ENCODE measurements at regions not wholly inside any gene's neighbourhood (a gene's known extent, or its start where the extent isn't known, plus 50 kb on each side); places are given as distances from the start of the nearest gene placed in this dataset.
"Not testable (repeated sequence)": the region's sequence is repeated elsewhere in the genome, so short reads cannot be mapped to it uniquely, and the experiment has no call there.

DNA sequence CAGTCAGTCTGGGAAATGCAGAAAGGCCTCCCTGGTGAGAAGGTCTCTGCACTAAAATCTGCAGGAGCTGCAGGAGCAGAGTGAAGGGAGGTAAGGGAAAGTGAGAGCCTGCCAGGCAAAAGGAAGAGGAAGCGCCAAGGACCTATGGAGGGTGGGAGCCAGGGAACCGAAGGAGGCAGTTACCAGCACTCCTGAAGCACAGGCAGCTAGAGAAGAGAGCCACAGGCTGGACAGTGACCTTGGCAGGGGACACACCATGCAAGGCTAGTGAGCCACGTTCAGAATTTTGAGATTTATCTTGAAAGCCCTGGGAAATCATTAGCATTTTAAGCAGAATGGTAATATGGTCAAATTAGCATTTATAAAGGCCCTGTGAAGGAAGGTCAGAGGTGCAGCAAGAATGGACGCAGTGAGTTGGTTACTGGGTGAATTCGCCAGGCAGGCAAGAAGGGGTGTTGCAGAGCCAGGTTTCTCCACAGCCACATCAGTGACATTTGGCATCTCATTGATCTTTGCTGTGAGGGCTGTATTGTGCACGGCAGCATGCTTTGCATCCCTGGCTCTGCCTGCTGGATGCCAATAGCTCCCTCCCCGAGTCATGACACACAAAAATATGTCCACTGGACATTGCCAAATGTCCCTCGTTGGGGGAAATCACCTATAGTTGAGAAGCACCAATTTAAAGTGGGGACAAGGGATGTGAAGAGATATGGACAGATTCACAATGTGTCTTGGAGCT, 54.7 kb upstream of the LANCL2 start:
- Mint-ChIP-seq H3K4me1 (ENCODE audit: low read depth) (no peaks in the 10 kb centered on the region), H3K36me3 (ENCODE audit: insufficient read depth) (no peaks in the 10 kb centered on the region)

DNA sequence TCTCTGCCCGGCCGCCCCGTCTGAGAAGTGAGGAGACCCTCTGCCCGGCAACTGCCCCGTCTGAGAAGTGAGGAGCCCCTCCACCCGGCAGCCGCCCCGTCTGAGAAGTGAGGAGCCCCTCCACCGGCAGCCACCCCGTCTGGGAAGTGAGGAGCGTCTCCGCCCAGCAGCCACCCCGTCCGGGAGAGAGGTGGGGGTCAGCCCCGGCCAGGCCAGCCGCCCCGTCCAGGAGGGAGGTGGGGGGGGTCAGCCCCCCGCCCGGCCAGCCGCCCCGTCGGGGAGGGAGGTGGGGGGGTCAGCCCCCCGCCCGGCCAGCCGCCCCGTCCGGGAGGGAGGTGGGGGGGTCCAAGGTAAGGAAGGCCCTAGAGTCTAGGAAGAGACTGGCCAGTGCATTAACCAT, 53.2 kb upstream of the LANCL2 start:
- H3K27me3 Mint-ChIP-seq; H3K9me3 Mint-ChIP-seq (ENCODE audit: low read depth); H3K27ac Mint-ChIP-seq; H3K4me1 Mint-ChIP-seq (ENCODE audit: low read depth); H3K36me3 Mint-ChIP-seq (ENCODE audit: insufficient read depth); H3K4me3 Mint-ChIP-seq (ENCODE audit: low read depth); DNase-seq (ENCODE audit: low spot score, unreplicated experiment): not testable (repeated sequence)

More for the DNA sequence above, 54.7 kb upstream of the LANCL2 start:
- DNase-seq (ENCODE audit: low spot score, unreplicated experiment) = no peak
- TF ChIP-seq, protein P1, sequence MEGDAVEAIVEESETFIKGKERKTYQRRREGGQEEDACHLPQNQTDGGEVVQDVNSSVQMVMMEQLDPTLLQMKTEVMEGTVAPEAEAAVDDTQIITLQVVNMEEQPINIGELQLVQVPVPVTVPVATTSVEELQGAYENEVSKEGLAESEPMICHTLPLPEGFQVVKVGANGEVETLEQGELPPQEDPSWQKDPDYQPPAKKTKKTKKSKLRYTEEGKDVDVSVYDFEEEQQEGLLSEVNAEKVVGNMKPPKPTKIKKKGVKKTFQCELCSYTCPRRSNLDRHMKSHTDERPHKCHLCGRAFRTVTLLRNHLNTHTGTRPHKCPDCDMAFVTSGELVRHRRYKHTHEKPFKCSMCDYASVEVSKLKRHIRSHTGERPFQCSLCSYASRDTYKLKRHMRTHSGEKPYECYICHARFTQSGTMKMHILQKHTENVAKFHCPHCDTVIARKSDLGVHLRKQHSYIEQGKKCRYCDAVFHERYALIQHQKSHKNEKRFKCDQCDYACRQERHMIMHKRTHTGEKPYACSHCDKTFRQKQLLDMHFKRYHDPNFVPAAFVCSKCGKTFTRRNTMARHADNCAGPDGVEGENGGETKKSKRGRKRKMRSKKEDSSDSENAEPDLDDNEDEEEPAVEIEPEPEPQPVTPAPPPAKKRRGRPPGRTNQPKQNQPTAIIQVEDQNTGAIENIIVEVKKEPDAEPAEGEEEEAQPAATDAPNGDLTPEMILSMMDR (IDR thresholded peaks at IDR 0.05; ENCODE audit: unreplicated experiment) = no peak
- H3K9me3 Mint-ChIP-seq (ENCODE audit: low read depth) = no peaks in the 10 kb centered on the region
- no peak overlapping the region for H3K4me3 Mint-ChIP-seq (ENCODE audit: low read depth)
- no peak overlapping the region for H3K27ac Mint-ChIP-seq
- no peaks in the 10 kb centered on the region for H3K27me3 Mint-ChIP-seq

DNA sequence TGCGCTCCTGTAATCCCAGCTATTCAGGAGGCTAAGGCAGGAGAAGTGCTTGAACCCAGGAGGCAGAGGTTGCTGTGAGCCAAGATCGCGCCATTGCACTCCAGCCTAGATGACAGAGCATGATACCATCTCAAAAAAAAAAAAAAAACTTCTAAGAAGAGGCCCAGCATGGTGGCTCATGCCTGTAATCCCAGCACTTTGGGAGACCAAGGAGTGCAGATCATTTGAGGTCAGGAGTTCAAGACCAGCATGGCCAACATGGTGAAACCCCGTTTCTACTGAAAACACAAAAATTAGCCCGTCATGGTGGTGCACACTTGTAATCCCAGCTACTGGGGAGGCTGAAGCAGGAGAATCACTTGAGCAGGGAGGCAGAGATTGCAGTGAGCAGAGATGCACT, 51.5 kb upstream of the LANCL2 start:
- DNase-seq (ENCODE audit: low spot score, unreplicated experiment); H3K9me3 Mint-ChIP-seq (ENCODE audit: low read depth); H3K27me3 Mint-ChIP-seq; H3K27ac Mint-ChIP-seq; H3K4me3 Mint-ChIP-seq (ENCODE audit: low read depth); H3K4me1 Mint-ChIP-seq (ENCODE audit: low read depth); H3K36me3 Mint-ChIP-seq (ENCODE audit: insufficient read depth): not testable (repeated sequence)

DNA sequence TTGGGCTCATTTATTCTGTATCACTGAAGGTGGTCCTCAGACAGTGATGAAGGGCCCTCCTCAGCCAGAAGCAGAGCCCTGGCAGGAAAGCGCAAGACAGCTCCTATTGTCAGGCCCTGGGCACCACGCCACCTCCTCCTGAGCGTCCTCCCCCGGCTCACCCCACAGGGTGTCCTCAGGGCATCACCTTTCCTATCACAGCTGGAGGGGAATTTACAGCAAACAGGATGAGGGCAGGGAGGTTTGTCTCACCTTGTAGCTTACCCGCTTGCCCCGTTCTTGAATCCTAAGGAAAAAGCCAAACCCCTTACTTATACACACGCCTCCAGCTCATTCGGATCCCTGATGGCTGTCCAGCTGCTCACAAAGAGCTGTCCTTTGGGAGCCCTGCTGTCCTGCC, 50.2 kb upstream of the LANCL2 start:
- DNase-seq (ENCODE audit: low spot score, unreplicated experiment) = no peak
- H3K36me3 Mint-ChIP-seq (ENCODE audit: insufficient read depth) = no peaks in the 10 kb centered on the region
- no peak overlapping the region for H3K27ac Mint-ChIP-seq
- H3K4me1 Mint-ChIP-seq (ENCODE audit: low read depth) = no peaks in the 10 kb centered on the region
- H3K27me3 Mint-ChIP-seq = no peaks in the 10 kb centered on the region
- TF ChIP-seq, protein P1 (IDR thresholded peaks at IDR 0.05; ENCODE audit: unreplicated experiment) = no peak
- no peaks in the 10 kb centered on the region for H3K9me3 Mint-ChIP-seq (ENCODE audit: low read depth)
- no peak overlapping the region for H3K4me3 Mint-ChIP-seq (ENCODE audit: low read depth)

Data from progenitor cell of endocrine pancreas (in vitro differentiated cells).